K562 (cell line): ENCODE measurements at regions not wholly inside any gene's neighbourhood (a gene's known extent, or its start where the extent isn't known, plus 50 kb on each side); places are given as distances from the start of the nearest gene placed in this dataset.

ENCODE experiments used
- ATAC-seq: fragments of 200-7000 bp; cut with Tn5 transposase; 3 replicates; pipeline ENCODE4 v1.9.1; 2020; ENCODE audit warnings: moderate library complexity
- BruUV-seq: library from RNA; stranded (reverse); fragments of 400-500 nt; replicated peaks from 2 replicates; lab custom pipeline; 2021; lab: Mats Ljungman, UMichigan
- CTCF ChIA-PET: fragments of 300-600 bp; formaldehyde crosslinking; extraction: SDS; loops from one replicate; lab custom pipeline; 2021; ENCODE audit warnings: low intra/inter-chr PET ratio; lab: Yijun Ruan, JAX
- POLR2A ChIA-PET: fragments of 300-600, 350-650 bp; sonication (Branson Sonifier 250); formaldehyde crosslinking; extraction: SDS; loops from one replicate; lab custom pipeline; 2021; ENCODE audit warnings: antibody characterized with exemption, inconsistent platforms; lab: Yijun Ruan, JAX
- DNase-seq, 4 experiments: peaks; one replicate each; pipeline versions ENCODE4 v3.0.0 to v3.0.0-alpha.2; 2011 to 2018; ENCODE audit warnings: low spot score in 3 of 4, mixed read lengths in 3 of 4; ENCODE audit errors: extremely low read depth in 1 of 4
- FAIRE-seq: peaks from 2 replicates; lab custom pipeline; 2011; peaks lifted over from hg19 to GRCh38; lab: Jason Lieb, UNC
- H2AFZ ChIP-seq: 2 replicates; pipeline ENCODE4 v1.6.0; 2011; ENCODE audit warnings: low read depth, low read length, control low read depth, inconsistent platforms
- H3K27ac ChIP-seq: fragments of 200-600 bp; 3 replicates; pipeline ENCODE4 v1.8.0; 2011; ENCODE audit warnings: low read depth, mild to moderate bottlenecking, control low read depth, inconsistent platforms, low read length, moderate library complexity, mixed read lengths; ENCODE audit errors: extremely low read depth
- H3K27me3 ChIP-seq, 2 experiments: fragments of 300-600 bp in 1 of 2; 2 replicates in 1 of 2; 3 replicates in 1 of 2; pipeline versions ENCODE4 v1.6.0 to v1.8.0; 2011; ENCODE audit warnings: inconsistent platforms in 2 of 2, low read length in 2 of 2, mild to moderate bottlenecking in 1 of 2, mixed read lengths in 1 of 2, moderate library complexity in 1 of 2; ENCODE audit not compliant: control insufficient read depth in 2 of 2, insufficient read depth in 2 of 2
- H3K36me3 ChIP-seq: fragments of 300-600 bp; 3 replicates; pipeline ENCODE4 v1.8.0; 2011; ENCODE audit warnings: mild to moderate bottlenecking, low read length, inconsistent platforms; ENCODE audit not compliant: control insufficient read depth, insufficient read depth
- H3K4me1 ChIP-seq, 2 experiments: fragments of 200-600 bp in 1 of 2; replicated peaks in 1 of 2; 2 replicates in 1 of 2; 3 replicates in 1 of 2; pipeline versions ENCODE4 v1.5.1 to v1.8.0; 2011; ENCODE audit warnings: inconsistent platforms in 2 of 2, low read length in 2 of 2, mild to moderate bottlenecking in 1 of 2, mixed read lengths in 1 of 2, moderate library complexity in 1 of 2; ENCODE audit not compliant: control insufficient read depth in 2 of 2, insufficient read depth in 2 of 2
- H3K4me2 ChIP-seq: 2 replicates; pipeline ENCODE4 v1.6.1; 2011; ENCODE audit warnings: low read length, control low read depth, inconsistent platforms, mixed read lengths; ENCODE audit not compliant: insufficient read depth
- H3K4me3 ChIP-seq: fragments of 200-600 bp; sonication (generic), shearing (Covaris generic); 2 replicates; pipeline ENCODE4 v1.5.1; 2016; ENCODE audit warnings: control low read depth, inconsistent platforms
- H3K79me2 ChIP-seq: fragments of 200-600 bp; 3 replicates; pipeline ENCODE4 v1.8.0; 2011; ENCODE audit warnings: low read length, inconsistent platforms; ENCODE audit not compliant: control insufficient read depth, insufficient read depth
- H3K9ac ChIP-seq, 2 experiments: 2 replicates each; pipeline versions ENCODE4 v1.6.0 to v1.6.1; 2011; ENCODE audit warnings: low read depth in 2 of 2, low read length in 2 of 2, control low read depth in 1 of 2, inconsistent platforms in 1 of 2, mild to moderate bottlenecking in 1 of 2, mixed read lengths in 1 of 2; ENCODE audit not compliant: insufficient read depth in 1 of 2
- H3K9me1 ChIP-seq: one replicate; pipeline ENCODE4 v1.6.0; 2011; ENCODE audit warnings: inconsistent platforms, mild to moderate bottlenecking, low read length, moderate library complexity; ENCODE audit not compliant: control insufficient read depth, insufficient read depth
- H3K9me3 ChIP-seq: replicated peaks from 2 replicates; pipeline ENCODE4 v1.5.1; 2011; ENCODE audit warnings: low read depth, low read length, inconsistent platforms; ENCODE audit not compliant: control insufficient read depth, insufficient read depth
- H4K20me1 ChIP-seq: replicated peaks from 2 replicates; pipeline ENCODE4 v1.6.1; 2011; ENCODE audit warnings: low read length, inconsistent platforms, mixed read lengths; ENCODE audit not compliant: control insufficient read depth, insufficient read depth
- ARID1B ChIP-seq: fragments of 450-650 bp; IDR thresholded peaks from 2 replicates; pipeline ENCODE4 v1.6.1; 2016; ENCODE audit warnings: antibody characterized with exemption, mild to moderate bottlenecking, inconsistent platforms
- CCAR2 ChIP-seq: fragments of 200-400 bp; formaldehyde crosslinking; IDR thresholded peaks from 2 replicates; pipeline ENCODE4 v1.6.1; 2017; ENCODE audit warnings: mild to moderate bottlenecking, low read depth, low read length
- GABPA ChIP-seq: fragments of 200-800 bp; sonication (Bioruptor generic); conservative IDR thresholded peaks from 2 replicates; pipeline ENCODE4 v1.6.1; 2016; ENCODE audit warnings: low read depth, missing genetic modification characterization, missing compliant biosample characterization
- GABPB1 ChIP-seq: sonication (generic); formaldehyde crosslinking; IDR thresholded peaks from 2 replicates; pipeline ENCODE4 v1.8.0; 2022; ENCODE audit warnings: mild to moderate bottlenecking, missing genetic modification reagents
- LCOR ChIP-seq: sonication (generic); formaldehyde crosslinking; IDR thresholded peaks from 2 replicates; pipeline ENCODE4 v1.8.0; 2022; ENCODE audit warnings: mild to moderate bottlenecking, missing genetic modification reagents
- MYBL2 ChIP-seq, 2 experiments: fragments of 450-650 bp in 1 of 2; sonication (generic) in 1 of 2; formaldehyde crosslinking in 1 of 2; IDR thresholded peaks; 2 replicates each; pipeline versions ENCODE4 v1.6.1 to v1.8.1; 2017 to 2022; ENCODE audit warnings: borderline replicate concordance in 1 of 2, inconsistent platforms in 1 of 2, low read depth in 1 of 2, mild to moderate bottlenecking in 1 of 2, missing genetic modification reagents in 1 of 2, moderate library complexity in 1 of 2
- PHF8 ChIP-seq: fragments of 200-600 bp; sonication (generic); IDR thresholded peaks from 2 replicates; pipeline ENCODE4 v1.6.1; 2012; ENCODE audit warnings: mixed run types, mild to moderate bottlenecking, inconsistent platforms, low read length, moderate library complexity, borderline replicate concordance
- TCF7L2 ChIP-seq: fragments of 150-350 bp; IDR thresholded peaks from 2 replicates; pipeline ENCODE4 v1.6.1; 2016; ENCODE audit warnings: low read depth, mild to moderate bottlenecking, low read length, moderate library complexity
- whole genome bisulfite sequencing: fragments of 100-300 bp; shearing (Covaris generic); methylation state at CpG from one replicate; pipeline ENCODE4 v1.1.6; 2016; ENCODE audit warnings: low coverage, mixed read lengths; ENCODE audit not compliant: insufficient coverage; ENCODE audit errors: missing lambda C conversion rate; 5-methylcytosine and 5-hydroxymethylcytosine counted together
- in situ Hi-C: fragments of 300-500 bp; cut with MboI; formaldehyde crosslinking; loops from 4 replicates; pipeline ENCODE4 v1.15.0; 2018; ENCODE audit warnings: inconsistent platforms, mixed read lengths
- intact Hi-C: fragments of 100-400 bp; cut with micrococcal nuclease; formaldehyde crosslinking; loops from 2 replicates; pipeline ENCODE4 v1.14.2; 2022
- TF ChIP-seq, protein P1 (sequence below): sonication (generic); formaldehyde crosslinking; IDR thresholded peaks from 2 replicates; pipeline ENCODE4 v1.8.0; 2023; ENCODE audit warnings: mild to moderate bottlenecking, missing genetic modification reagents

DNA sequence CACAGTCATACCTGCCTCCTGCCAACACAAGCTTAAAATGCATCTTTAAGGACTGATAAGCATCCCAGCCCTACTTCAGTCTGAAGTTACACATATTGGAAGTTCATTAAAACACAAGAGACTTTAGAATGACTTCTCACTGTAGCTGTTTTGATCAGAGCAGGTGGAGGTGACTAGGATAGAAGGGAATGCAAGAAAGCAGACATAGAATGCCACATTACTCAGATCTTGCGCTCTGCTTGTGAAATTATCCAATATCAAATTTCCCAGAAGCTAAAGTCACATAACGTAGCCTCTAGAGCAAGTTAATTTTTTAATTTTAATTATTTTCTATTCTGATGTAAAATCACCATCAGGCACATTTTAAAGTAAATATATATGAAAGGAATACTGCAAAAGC lies 306.5 kb downstream of the PLOD2 start:
- intact Hi-C loops (no loop called here), in situ Hi-C loops (no loop called here)
- BruUV-seq = no TSS peak
- FAIRE-seq = no peak
- ATAC-seq = no peak
- POLR2A ChIA-PET = no interaction called here
- Histone ChIP-seq H3K4me2 (no peak overlapping the region), H3K9ac (no peak overlapping the region), H3K4me3 (no peak overlapping the region), H4K20me1 (no peaks in the 10 kb centered on the region), H3K9me3 (no peaks in the 10 kb centered on the region), H2AFZ (no peak overlapping the region), H3K27me3 (no peaks in the 10 kb centered on the region), H3K79me2 (no peaks in the 10 kb centered on the region), H3K4me1 (no peaks in the 10 kb centered on the region), H3K9me1 (no peaks in the 10 kb centered on the region), H3K27ac (no peak overlapping the region), H3K36me3 (no peaks in the 10 kb centered on the region)
- TF ChIP-seq TCF7L2 = no peak
- TF ChIP-seq GABPB1 = no peak
- TF ChIP-seq CCAR2 = no peak
- TF ChIP-seq ARID1B = no peak
- TF ChIP-seq, protein P1, sequence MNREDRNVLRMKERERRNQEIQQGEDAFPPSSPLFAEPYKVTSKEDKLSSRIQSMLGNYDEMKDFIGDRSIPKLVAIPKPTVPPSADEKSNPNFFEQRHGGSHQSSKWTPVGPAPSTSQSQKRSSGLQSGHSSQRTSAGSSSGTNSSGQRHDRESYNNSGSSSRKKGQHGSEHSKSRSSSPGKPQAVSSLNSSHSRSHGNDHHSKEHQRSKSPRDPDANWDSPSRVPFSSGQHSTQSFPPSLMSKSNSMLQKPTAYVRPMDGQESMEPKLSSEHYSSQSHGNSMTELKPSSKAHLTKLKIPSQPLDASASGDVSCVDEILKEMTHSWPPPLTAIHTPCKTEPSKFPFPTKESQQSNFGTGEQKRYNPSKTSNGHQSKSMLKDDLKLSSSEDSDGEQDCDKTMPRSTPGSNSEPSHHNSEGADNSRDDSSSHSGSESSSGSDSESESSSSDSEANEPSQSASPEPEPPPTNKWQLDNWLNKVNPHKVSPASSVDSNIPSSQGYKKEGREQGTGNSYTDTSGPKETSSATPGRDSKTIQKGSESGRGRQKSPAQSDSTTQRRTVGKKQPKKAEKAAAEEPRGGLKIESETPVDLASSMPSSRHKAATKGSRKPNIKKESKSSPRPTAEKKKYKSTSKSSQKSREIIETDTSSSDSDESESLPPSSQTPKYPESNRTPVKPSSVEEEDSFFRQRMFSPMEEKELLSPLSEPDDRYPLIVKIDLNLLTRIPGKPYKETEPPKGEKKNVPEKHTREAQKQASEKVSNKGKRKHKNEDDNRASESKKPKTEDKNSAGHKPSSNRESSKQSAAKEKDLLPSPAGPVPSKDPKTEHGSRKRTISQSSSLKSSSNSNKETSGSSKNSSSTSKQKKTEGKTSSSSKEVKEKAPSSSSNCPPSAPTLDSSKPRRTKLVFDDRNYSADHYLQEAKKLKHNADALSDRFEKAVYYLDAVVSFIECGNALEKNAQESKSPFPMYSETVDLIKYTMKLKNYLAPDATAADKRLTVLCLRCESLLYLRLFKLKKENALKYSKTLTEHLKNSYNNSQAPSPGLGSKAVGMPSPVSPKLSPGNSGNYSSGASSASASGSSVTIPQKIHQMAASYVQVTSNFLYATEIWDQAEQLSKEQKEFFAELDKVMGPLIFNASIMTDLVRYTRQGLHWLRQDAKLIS (CRISPR knock-in tag) = no peak
- no peak for TF ChIP-seq LCOR (CRISPR knock-in tag)
- no peak for TF ChIP-seq MYBL2 (IDR thresholded peaks at IDR 0.05; ENCODE audit: low read depth)
- TF ChIP-seq MYBL2 (CRISPR knock-in tag; IDR thresholded peaks at IDR 0.05; ENCODE audit: borderline replicate concordance) = no peak
- no peak for TF ChIP-seq PHF8
- TF ChIP-seq GABPA (tag) = no peak
- no peak for DNase-seq
- 0% methylated on average over 2 of the region's 2 CpGs for WGBS
- CTCF ChIA-PET = no interaction called here
